Upper lobe of left lung (tissue), 6 donors: ENCODE measurements at regions not wholly inside any gene's neighbourhood (a gene's known extent, or its start where the extent isn't known, plus 50 kb on each side); places are given as distances from the start of the nearest gene placed in this dataset.

ENCODE experiments used
- ATAC-seq, 2 donors: fragments of 200-7000 bp; cut with Tn5 transposase; one replicate each; pipeline ENCODE4 v1.9.1; 2022; ENCODE audit warnings: mild to moderate bottlenecking in 2 of 2, moderate library complexity in 2 of 2; ENCODE audit not compliant: low FRiP score in 2 of 2
- DNase-seq, 2 donors: peaks; one replicate each; pipeline ENCODE4 v3.0.0-alpha.2; 2019 to 2020
- H3K27ac ChIP-seq, 4 donors: fragments of 200-600 bp; sonication (generic); one replicate each; pipeline ENCODE4 v1.5.1; 2016 to 2019
- H3K27me3 ChIP-seq, 4 donors: fragments of 200-600 bp; sonication (generic); one replicate each; pipeline ENCODE4 v1.5.1; 2017 to 2019
- H3K36me3 ChIP-seq, 4 donors: fragments of 200-600 bp; sonication (generic); one replicate each; pipeline ENCODE4 v1.5.1; 2016 to 2019
- H3K4me1 ChIP-seq, 4 donors: fragments of 200-600 bp; sonication (generic); one replicate each; pipeline ENCODE4 v1.5.1; 2018 to 2019
- H3K4me3 ChIP-seq, 4 donors: fragments of 200-600 bp; sonication (generic); one replicate each; pipeline ENCODE4 v1.5.1; 2017 to 2019; ENCODE audit warnings: mild to moderate bottlenecking in 2 of 4, moderate library complexity in 1 of 4
- H3K9me3 ChIP-seq, 4 donors: fragments of 200-600 bp; sonication (generic); one replicate each; pipeline ENCODE4 v1.5.1; 2018 to 2019
- CTCF ChIP-seq, 6 experiments: fragments of 450-650 bp in 4 of 6; fragments of 200-600 bp in 2 of 6; sonication (generic) in 2 of 6; IDR thresholded peaks; one replicate each; pipeline ENCODE4 v1.5.1; 2016 to 2019; ENCODE audit warnings: antibody characterized with exemption in 6 of 6
- EP300 ChIP-seq, 4 donors: sonication (generic); formaldehyde crosslinking; IDR thresholded peaks; one replicate each; pipeline ENCODE4 v1.5.1; 2017; ENCODE audit warnings: antibody characterized with exemption in 4 of 4, control low read depth in 2 of 4
- POLR2A ChIP-seq, 4 donors: fragments of 450-650 bp; IDR thresholded peaks; one replicate each; pipeline ENCODE4 v1.5.1; 2016 to 2017; ENCODE audit warnings: antibody characterized with exemption in 4 of 4, mild to moderate bottlenecking in 2 of 4
- POLR2AphosphoS5 ChIP-seq, 2 donors: sonication (generic); formaldehyde crosslinking; IDR thresholded peaks; one replicate each; pipeline ENCODE4 v1.5.1; 2017; ENCODE audit warnings: antibody characterized with exemption in 2 of 2
- WGBS, 2 donors: methylation state at CpG; one replicate each; pipeline ENCODE4 v1.1.5; 2017 to 2018; 5-methylcytosine and 5-hydroxymethylcytosine counted together
- donor health status: DM: no; HTN: no; CAD: no; lungs with moderate emphysema.
- donor health status: DM: no; HTN: yes; CAD: no; lungs with severe emphysema.

GRCh38 chr2:188158337-188159100 is 133.2 kb upstream of the GULP1 start:
- no peak for ATAC-seq
- H3K27ac ChIP-seq = no peak overlapping the region
- no peak overlapping the region for H3K4me3 ChIP-seq
- no peaks in the 10 kb centered on the region for H3K36me3 ChIP-seq
- H3K4me1 ChIP-seq = no peaks in the 10 kb centered on the region
- no peaks in the 10 kb centered on the region for H3K9me3 ChIP-seq
- H3K27me3 ChIP-seq = no peaks in the 10 kb centered on the region
- no peak for TF ChIP-seq POLR2A (IDR thresholded peaks at IDR 0.05)
- no peak for TF ChIP-seq POLR2AphosphoS5 (IDR thresholded peaks at IDR 0.05)
- no peak for TF ChIP-seq EP300 (IDR thresholded peaks at IDR 0.05)
- no peak for TF ChIP-seq CTCF (IDR thresholded peaks at IDR 0.05)
- 84 to 86% methylated on average over 9 of the region's 9 CpGs for WGBS, 2 donors
- DNase-seq = no peak

GRCh38 chr2:188159484-188159883 is 132.2 kb upstream of the GULP1 start:
- Histone ChIP-seq H3K4me3 (no peak overlapping the region), H3K36me3 (no peaks in the 10 kb centered on the region), H3K4me1 (no peaks in the 10 kb centered on the region), H3K27me3 (no peaks in the 10 kb centered on the region), H3K9me3 (no peaks in the 10 kb centered on the region), H3K27ac (no peak overlapping the region)
- TF ChIP-seq POLR2AphosphoS5 (IDR thresholded peaks at IDR 0.05) (no peak), CTCF (IDR thresholded peaks at IDR 0.05) (no peak), POLR2A (IDR thresholded peaks at IDR 0.05) (no peak), EP300 (IDR thresholded peaks at IDR 0.05) (no peak)
- DNase-seq = no peak
- WGBS, 2 donors = 66 to 83% methylated on average over 2 of the region's 2 CpGs
- no peak for ATAC-seq

- no peak for TF ChIP-seq POLR2AphosphoS5 (IDR thresholded peaks at IDR 0.05)
- TF ChIP-seq CTCF (IDR thresholded peaks at IDR 0.05) = no peak
- TF ChIP-seq EP300 (IDR thresholded peaks at IDR 0.05) = no peak
- TF ChIP-seq POLR2A (IDR thresholded peaks at IDR 0.05) = no peak
- H3K27ac ChIP-seq = no peak overlapping the region
- no peak overlapping the region for H3K4me3 ChIP-seq
- no peaks in the 10 kb centered on the region for H3K9me3 ChIP-seq
- 67 to 69% methylated on average over 4 of the region's 4 CpGs for WGBS, 2 donors
- no peaks in the 10 kb centered on the region for H3K36me3 ChIP-seq
- H3K27me3 ChIP-seq = no peaks in the 10 kb centered on the region
- no peaks in the 10 kb centered on the region for H3K4me1 ChIP-seq
- no peak for ATAC-seq
- no peak for DNase-seq
Measured at GRCh38 chr2:188170356-188170755, 121.3 kb upstream of the GULP1 start.

GRCh38 chr2:188176620-188177019 is 115.1 kb upstream of the GULP1 start:
- DNase-seq (no peak), ATAC-seq (no peak)
- no peaks in the 10 kb centered on the region for H3K36me3 ChIP-seq
- TF ChIP-seq POLR2A (IDR thresholded peaks at IDR 0.05) = no peak
- no peak for TF ChIP-seq CTCF (IDR thresholded peaks at IDR 0.05)
- TF ChIP-seq POLR2AphosphoS5 (IDR thresholded peaks at IDR 0.05) = no peak
- H3K27ac ChIP-seq = no peak overlapping the region
- H3K27me3 ChIP-seq = no peaks in the 10 kb centered on the region
- no peak overlapping the region for H3K4me3 ChIP-seq
- no peaks in the 10 kb centered on the region for H3K9me3 ChIP-seq
- no peaks in the 10 kb centered on the region for H3K4me1 ChIP-seq
